ENCODE measurements at regions not wholly inside any gene's neighbourhood (a gene's known extent, or its start where the extent isn't known, plus 50 kb on each side); places are given as distances from the start of the nearest gene placed in this dataset.

GRCh38 chr14:61602003-61602732 is 93.1 kb upstream of the HIF1A start:
- TF ChIP-seq, protein P1, sequence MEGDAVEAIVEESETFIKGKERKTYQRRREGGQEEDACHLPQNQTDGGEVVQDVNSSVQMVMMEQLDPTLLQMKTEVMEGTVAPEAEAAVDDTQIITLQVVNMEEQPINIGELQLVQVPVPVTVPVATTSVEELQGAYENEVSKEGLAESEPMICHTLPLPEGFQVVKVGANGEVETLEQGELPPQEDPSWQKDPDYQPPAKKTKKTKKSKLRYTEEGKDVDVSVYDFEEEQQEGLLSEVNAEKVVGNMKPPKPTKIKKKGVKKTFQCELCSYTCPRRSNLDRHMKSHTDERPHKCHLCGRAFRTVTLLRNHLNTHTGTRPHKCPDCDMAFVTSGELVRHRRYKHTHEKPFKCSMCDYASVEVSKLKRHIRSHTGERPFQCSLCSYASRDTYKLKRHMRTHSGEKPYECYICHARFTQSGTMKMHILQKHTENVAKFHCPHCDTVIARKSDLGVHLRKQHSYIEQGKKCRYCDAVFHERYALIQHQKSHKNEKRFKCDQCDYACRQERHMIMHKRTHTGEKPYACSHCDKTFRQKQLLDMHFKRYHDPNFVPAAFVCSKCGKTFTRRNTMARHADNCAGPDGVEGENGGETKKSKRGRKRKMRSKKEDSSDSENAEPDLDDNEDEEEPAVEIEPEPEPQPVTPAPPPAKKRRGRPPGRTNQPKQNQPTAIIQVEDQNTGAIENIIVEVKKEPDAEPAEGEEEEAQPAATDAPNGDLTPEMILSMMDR (conservative IDR thresholded peaks at IDR 0.05; ENCODE audit: low read depth, low read length): no peak
- no peak for TF ChIP-seq POLR2A (IDR thresholded peaks at IDR 0.05; ENCODE audit: low read depth, low read length)
- TF ChIP-seq BHLHE40 (IDR thresholded peaks at IDR 0.05; ENCODE audit: low read depth, low read length): no peak
- no peak for TF ChIP-seq MXI1 (IDR thresholded peaks at IDR 0.05; ENCODE audit: borderline replicate concordance, low read depth, low read length)
- TF ChIP-seq FOS (IDR thresholded peaks at IDR 0.05; ENCODE audit: low read depth, low read length): no peak
- no peak for TF ChIP-seq SMC3 (IDR thresholded peaks at IDR 0.05; ENCODE audit: low read depth, low read length)
- TF ChIP-seq RAD21 (IDR thresholded peaks at IDR 0.05; ENCODE audit: low read length): no peak
- no peak for TF ChIP-seq MAZ (IDR thresholded peaks at IDR 0.05; ENCODE audit: borderline replicate concordance, low read depth, low read length)
- TF ChIP-seq, protein P2, sequence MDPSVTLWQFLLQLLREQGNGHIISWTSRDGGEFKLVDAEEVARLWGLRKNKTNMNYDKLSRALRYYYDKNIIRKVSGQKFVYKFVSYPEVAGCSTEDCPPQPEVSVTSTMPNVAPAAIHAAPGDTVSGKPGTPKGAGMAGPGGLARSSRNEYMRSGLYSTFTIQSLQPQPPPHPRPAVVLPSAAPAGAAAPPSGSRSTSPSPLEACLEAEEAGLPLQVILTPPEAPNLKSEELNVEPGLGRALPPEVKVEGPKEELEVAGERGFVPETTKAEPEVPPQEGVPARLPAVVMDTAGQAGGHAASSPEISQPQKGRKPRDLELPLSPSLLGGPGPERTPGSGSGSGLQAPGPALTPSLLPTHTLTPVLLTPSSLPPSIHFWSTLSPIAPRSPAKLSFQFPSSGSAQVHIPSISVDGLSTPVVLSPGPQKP (IDR thresholded peaks at IDR 0.05; ENCODE audit: borderline replicate concordance, low read depth, low read length): no peak
- TF ChIP-seq RCOR1 (IDR thresholded peaks at IDR 0.05; ENCODE audit: insufficient replicate concordance, low read length): no peak
- TF ChIP-seq RFX5 (IDR thresholded peaks at IDR 0.05; ENCODE audit: low read depth, low read length): no peak
